SK-N-SH (cell line): ENCODE measurements at regions not wholly inside any gene's neighbourhood (a gene's known extent, or its start where the extent isn't known, plus 50 kb on each side); places are given as distances from the start of the nearest gene placed in this dataset.

Experiments used
- CTCF ChIP-seq: fragments of 200-600 bp; sonication (generic); IDR thresholded peaks from 2 replicates; pipeline ENCODE4 v1.6.1; 2017; ENCODE audit warnings: antibody characterized with exemption, mild to moderate bottlenecking, moderate library complexity
- ELF1 ChIP-seq: IDR thresholded peaks from 2 replicates; pipeline ENCODE4 v1.4.0; 2012
- EP300 ChIP-seq, 2 experiments: IDR thresholded peaks; 2 replicates each; pipeline versions ENCODE4 v1.4.0 to v1.6.1; 2012; ENCODE audit warnings: borderline replicate concordance in 1 of 2, low read depth in 1 of 2, low read length in 1 of 2
- FOXM1 ChIP-seq: IDR thresholded peaks from 2 replicates; pipeline ENCODE4 v1.4.0; 2012; ENCODE audit warnings: low read depth, mild to moderate bottlenecking
- GATA2 ChIP-seq: sonication (generic); formaldehyde crosslinking; IDR thresholded peaks from 2 replicates; pipeline ENCODE4 v1.5.0; 2020; ENCODE audit warnings: mild to moderate bottlenecking, missing genetic modification reagents
- JUND ChIP-seq: IDR thresholded peaks from 2 replicates; pipeline ENCODE4 v1.4.0; 2012
- NFIC ChIP-seq: IDR thresholded peaks from 2 replicates; pipeline ENCODE4 v1.4.0; 2012; ENCODE audit warnings: borderline replicate concordance
- POLR2AphosphoS5 ChIP-seq: IDR thresholded peaks from 2 replicates; pipeline ENCODE4 v1.6.1; 2012; ENCODE audit warnings: low read depth, low read length
- REST ChIP-seq: IDR thresholded peaks from 2 replicates; pipeline ENCODE4 v1.6.1; 2012; ENCODE audit warnings: mild to moderate bottlenecking, low read depth, low read length, moderate library complexity
- USF1 ChIP-seq: IDR thresholded peaks from 2 replicates; pipeline ENCODE4 v1.4.0; 2012; ENCODE audit warnings: low read depth, borderline replicate concordance

DNA sequence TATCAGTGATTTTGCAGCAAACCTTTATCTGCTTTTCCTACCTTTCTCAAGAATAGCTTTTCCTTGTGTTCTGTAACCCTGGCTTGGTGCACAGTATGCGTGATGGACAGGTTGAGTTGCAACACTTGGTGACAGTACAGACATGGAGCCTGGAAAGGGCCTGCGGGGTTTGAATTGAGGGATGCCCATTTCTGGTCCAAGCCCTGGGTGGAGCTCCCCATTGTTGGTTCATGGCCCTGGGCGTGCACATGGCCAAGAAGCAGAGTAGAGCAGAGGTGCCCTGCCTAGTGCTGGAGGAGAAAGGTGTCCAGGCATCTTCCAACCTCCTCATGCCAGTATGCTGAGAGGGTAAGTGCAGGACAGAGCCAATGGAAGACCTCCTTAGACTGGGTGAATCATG is 106.6 kb upstream of the MKLN1 start:
- TF ChIP-seq REST (no peak), USF1 (no peak), POLR2AphosphoS5 (no peak), FOXM1 (no peak), NFIC (no peak), JUND (no peak), GATA2 (no peak), ELF1 (no peak), EP300 (IDR thresholded peaks at IDR 0.05; ENCODE audit: borderline replicate concordance in 1 of 2, low read depth in 1 of 2, low read length in 1 of 2) (no peak), CTCF (no peak)
